ENCODE measurements at regions not wholly inside any gene's neighbourhood (a gene's known extent, or its start where the extent isn't known, plus 50 kb on each side); places are given as distances from the start of the nearest gene placed in this dataset.

- H4K20me1 ChIP-seq (ENCODE audit: insufficient read depth, poor library complexity, severe bottlenecking) = no peaks in the 10 kb centered on the region
- WGBS (ENCODE audit: low lambda C conversion rate, missing lambda C conversion rate) = 96% methylated on average over 1 of the region's 1 CpG
- H3K4me1 ChIP-seq (ENCODE audit: insufficient read depth) = no peaks in the 10 kb centered on the region
- no peaks in the 10 kb centered on the region for H3K9me3 ChIP-seq (ENCODE audit: low read depth)
- H3K27ac ChIP-seq = no peak overlapping the region
- H2AFZ ChIP-seq = no peak overlapping the region
- H3K36me3 ChIP-seq (replicated peaks; ENCODE audit: insufficient read depth, low read depth) = no peaks in the 10 kb centered on the region
- no peak overlapping the region for H3K4me2 ChIP-seq
- H3K27me3 ChIP-seq = no peaks in the 10 kb centered on the region
- no peaks in the 10 kb centered on the region for H3K9me2 ChIP-seq (replicated peaks; ENCODE audit: insufficient read depth)
- no peaks in the 10 kb centered on the region for H3K79me2 ChIP-seq
- no peak overlapping the region for H3K4me3 ChIP-seq
- TF ChIP-seq EZH2phosphoT487 (IDR thresholded peaks at IDR 0.05; ENCODE audit: low read depth, severe bottlenecking, unreplicated experiment) = no peak
- TF ChIP-seq EZH2 (IDR thresholded peaks at IDR 0.05; ENCODE audit: borderline replicate concordance) = no peak
- TF ChIP-seq CTCF (IDR thresholded peaks at IDR 0.05; ENCODE audit: poor library complexity) = no peak
- no peak for DNase-seq (ENCODE audit: low spot score)
These were observed 320.2 kb upstream of the NREP start for GRCh38 chr5:112077180-112077579.

- Histone ChIP-seq H3K4me3 (no peak overlapping the region), H3K79me2 (no peaks in the 10 kb centered on the region), H3K9me2 (replicated peaks; ENCODE audit: insufficient read depth) (no peaks in the 10 kb centered on the region), H3K36me3 (replicated peaks; ENCODE audit: insufficient read depth, low read depth) (no peaks in the 10 kb centered on the region), H3K4me1 (ENCODE audit: insufficient read depth) (no peaks in the 10 kb centered on the region), H2AFZ (no peak overlapping the region), H3K27me3 (no peaks in the 10 kb centered on the region), H3K4me2 (no peak overlapping the region), H4K20me1 (ENCODE audit: insufficient read depth, poor library complexity, severe bottlenecking) (no peaks in the 10 kb centered on the region), H3K27ac (no peak overlapping the region), H3K9me3 (ENCODE audit: low read depth) (no peaks in the 10 kb centered on the region)
- no peak for DNase-seq (ENCODE audit: low spot score)
- TF ChIP-seq CTCF (IDR thresholded peaks at IDR 0.05; ENCODE audit: poor library complexity) (no peak), EZH2phosphoT487 (IDR thresholded peaks at IDR 0.05; ENCODE audit: low read depth, severe bottlenecking, unreplicated experiment) (no peak), EZH2 (IDR thresholded peaks at IDR 0.05; ENCODE audit: borderline replicate concordance) (no peak)
- 71% methylated on average over 1 of the region's 1 CpG for WGBS (ENCODE audit: low lambda C conversion rate, missing lambda C conversion rate)
These were observed 313.0 kb upstream of the NREP start for GRCh38 chr5:112070022-112070421.

- H3K9me2 ChIP-seq (replicated peaks; ENCODE audit: insufficient read depth) = no peaks in the 10 kb centered on the region
- no peak overlapping the region for H3K4me3 ChIP-seq
- no peaks in the 10 kb centered on the region for H3K36me3 ChIP-seq (replicated peaks; ENCODE audit: insufficient read depth, low read depth)
- no peak for DNase-seq (ENCODE audit: low spot score)
- no peaks in the 10 kb centered on the region for H3K79me2 ChIP-seq
- no peak overlapping the region for H2AFZ ChIP-seq
- H3K9me3 ChIP-seq (ENCODE audit: low read depth) = no peaks in the 10 kb centered on the region
- WGBS (ENCODE audit: low lambda C conversion rate, missing lambda C conversion rate) = 89% methylated on average over 3 of the region's 3 CpGs
- H4K20me1 ChIP-seq (ENCODE audit: insufficient read depth, poor library complexity, severe bottlenecking) = no peaks in the 10 kb centered on the region
- H3K4me2 ChIP-seq = no peak overlapping the region
- H3K27me3 ChIP-seq = no peaks in the 10 kb centered on the region
- TF ChIP-seq EZH2phosphoT487 (IDR thresholded peaks at IDR 0.05; ENCODE audit: low read depth, severe bottlenecking, unreplicated experiment) (no peak), EZH2 (IDR thresholded peaks at IDR 0.05; ENCODE audit: borderline replicate concordance) (no peak), CTCF (IDR thresholded peaks at IDR 0.05; ENCODE audit: poor library complexity) (no peak)
- H3K27ac ChIP-seq = no peak overlapping the region
- no peaks in the 10 kb centered on the region for H3K4me1 ChIP-seq (ENCODE audit: insufficient read depth)
These were observed 312.3 kb upstream of the NREP start for GRCh38 chr5:112069329-112069728.

GRCh38 chr5:112068593-112068992, 311.6 kb upstream of the NREP start:
- H3K9me3 ChIP-seq (ENCODE audit: low read depth) = no peaks in the 10 kb centered on the region
- no peak overlapping the region for H3K27ac ChIP-seq
- no peaks in the 10 kb centered on the region for H3K79me2 ChIP-seq
- no peaks in the 10 kb centered on the region for H4K20me1 ChIP-seq (ENCODE audit: insufficient read depth, poor library complexity, severe bottlenecking)
- DNase-seq (ENCODE audit: low spot score) = no peak
- H3K4me2 ChIP-seq = no peak overlapping the region
- H3K4me1 ChIP-seq (ENCODE audit: insufficient read depth) = no peaks in the 10 kb centered on the region
- H2AFZ ChIP-seq = no peak overlapping the region
- no peaks in the 10 kb centered on the region for H3K27me3 ChIP-seq
- 69% methylated on average over 3 of the region's 3 CpGs for WGBS (ENCODE audit: low lambda C conversion rate, missing lambda C conversion rate)
- no peaks in the 10 kb centered on the region for H3K36me3 ChIP-seq (replicated peaks; ENCODE audit: insufficient read depth, low read depth)
- no peak for TF ChIP-seq EZH2 (IDR thresholded peaks at IDR 0.05; ENCODE audit: borderline replicate concordance)
- TF ChIP-seq CTCF (IDR thresholded peaks at IDR 0.05; ENCODE audit: poor library complexity) = no peak
- TF ChIP-seq EZH2phosphoT487 (IDR thresholded peaks at IDR 0.05; ENCODE audit: low read depth, severe bottlenecking, unreplicated experiment) = no peak
- no peak overlapping the region for H3K4me3 ChIP-seq
- H3K9me2 ChIP-seq (replicated peaks; ENCODE audit: insufficient read depth) = no peaks in the 10 kb centered on the region
